ENCODE measurements at regions not wholly inside any gene's neighbourhood (a gene's known extent, or its start where the extent isn't known, plus 50 kb on each side); places are given as distances from the start of the nearest gene placed in this dataset.
"Not testable (repeated sequence)": the region's sequence is repeated elsewhere in the genome, so short reads cannot be mapped to it uniquely, and the experiment has no call there.

DNA sequence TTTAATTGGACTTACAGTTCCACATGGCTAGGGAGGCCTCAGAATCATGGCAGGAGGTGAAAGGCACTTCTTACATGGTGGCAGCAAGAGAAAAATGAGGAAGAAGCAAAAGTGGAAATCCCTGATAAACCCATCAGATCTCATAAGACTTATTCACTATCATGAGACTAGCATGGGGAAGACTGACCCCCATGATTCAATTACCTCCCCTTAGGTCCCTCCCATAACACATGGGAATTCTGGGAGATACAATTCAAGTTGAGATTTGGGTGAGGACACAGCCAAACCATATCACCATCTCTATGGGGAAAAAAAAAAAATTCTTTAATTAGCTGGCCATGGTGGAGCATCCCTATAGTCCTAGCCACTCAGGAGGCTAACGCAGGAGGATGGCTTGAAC, 53.9 kb upstream of the LPAR1 start:
- not testable (repeated sequence) for TF ChIP-seq EZH2 (IDR thresholded peaks at IDR 0.05); POLR2AphosphoS5 (IDR thresholded peaks at IDR 0.05; ENCODE audit: borderline replicate concordance, low read depth, low read length); FOXP2 (optimal IDR thresholded peaks at IDR 0.05; ENCODE audit: control extremely low read depth, extremely low read length, insufficient read depth)

Data from SK-N-MC (cell line).